ENCODE measurements at regions not wholly inside any gene's neighbourhood (a gene's known extent, or its start where the extent isn't known, plus 50 kb on each side); places are given as distances from the start of the nearest gene placed in this dataset.

GRCh38 chr5:44603496-44604272, 205.1 kb upstream of the MRPS30 start:
- Histone ChIP-seq H3K4me2 (ENCODE audit: low read length) (no peak overlapping the region), H2AFZ (ENCODE audit: low read length) (no peak overlapping the region), H3K27me3 (ENCODE audit: low read length) (peaks cover 19% of the 10 kb centered on the region; the same call in 1 of the 2 replicates), H3K9me3 (ENCODE audit: low read length) (no peaks in the 10 kb centered on the region), H3K36me3 (ENCODE audit: low read depth, low read length) (no peaks in the 10 kb centered on the region), H3K9ac (ENCODE audit: low read length) (no peak overlapping the region), H3K9me2 (replicated peaks; ENCODE audit: low read length) (no peaks in the 10 kb centered on the region), H3K4me1 (ENCODE audit: insufficient read depth, low read length) (no peaks in the 10 kb centered on the region), H3K79me2 (ENCODE audit: low read length) (no peaks in the 10 kb centered on the region), H3K4me3 (ENCODE audit: low read length) (no peak overlapping the region), H3F3A (ENCODE audit: low read length, unreplicated experiment) (no peaks in the 10 kb centered on the region), H4K20me1 (ENCODE audit: low read length) (no peaks in the 10 kb centered on the region), H3K27ac (ENCODE audit: low read length) (no peak overlapping the region)
- ATAC-seq (no peak), DNase-seq (peak; percentile 13)
- ChIA-PET POLR2A (ENCODE audit: unreplicated experiment) (no interaction called here), CTCF (no interaction called here)
- intact Hi-C loops (cut with micrococcal nuclease), result no loop called here
- BruUV-seq (replicated peaks), result no TSS peak
- TF ChIP-seq, protein P1, sequence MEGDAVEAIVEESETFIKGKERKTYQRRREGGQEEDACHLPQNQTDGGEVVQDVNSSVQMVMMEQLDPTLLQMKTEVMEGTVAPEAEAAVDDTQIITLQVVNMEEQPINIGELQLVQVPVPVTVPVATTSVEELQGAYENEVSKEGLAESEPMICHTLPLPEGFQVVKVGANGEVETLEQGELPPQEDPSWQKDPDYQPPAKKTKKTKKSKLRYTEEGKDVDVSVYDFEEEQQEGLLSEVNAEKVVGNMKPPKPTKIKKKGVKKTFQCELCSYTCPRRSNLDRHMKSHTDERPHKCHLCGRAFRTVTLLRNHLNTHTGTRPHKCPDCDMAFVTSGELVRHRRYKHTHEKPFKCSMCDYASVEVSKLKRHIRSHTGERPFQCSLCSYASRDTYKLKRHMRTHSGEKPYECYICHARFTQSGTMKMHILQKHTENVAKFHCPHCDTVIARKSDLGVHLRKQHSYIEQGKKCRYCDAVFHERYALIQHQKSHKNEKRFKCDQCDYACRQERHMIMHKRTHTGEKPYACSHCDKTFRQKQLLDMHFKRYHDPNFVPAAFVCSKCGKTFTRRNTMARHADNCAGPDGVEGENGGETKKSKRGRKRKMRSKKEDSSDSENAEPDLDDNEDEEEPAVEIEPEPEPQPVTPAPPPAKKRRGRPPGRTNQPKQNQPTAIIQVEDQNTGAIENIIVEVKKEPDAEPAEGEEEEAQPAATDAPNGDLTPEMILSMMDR (conservative IDR thresholded peaks at IDR 0.05; ENCODE audit: low read depth, low read length), result peak; percentile 29; the same call in 1 of the 2 replicates
- TF ChIP-seq EZH2phosphoT487 (IDR thresholded peaks at IDR 0.05; ENCODE audit: borderline replicate concordance, low read length), result no peak

GRCh38 chr5:44574678-44575077, 185.5 kb upstream of the FGF10 start:
- H3K27me3 ChIP-seq (ENCODE audit: low read length), result no peaks in the 10 kb centered on the region
- H3K36me3 ChIP-seq (ENCODE audit: low read depth, low read length), result no peaks in the 10 kb centered on the region
- no peak overlapping the region for H2AFZ ChIP-seq (ENCODE audit: low read length)
- H3K9ac ChIP-seq (ENCODE audit: low read length), result no peak overlapping the region
- no TSS peak for BruUV-seq (replicated peaks)
- no peak overlapping the region for H3K4me3 ChIP-seq (ENCODE audit: low read length)
- CTCF ChIA-PET, result no interaction called here
- no peaks in the 10 kb centered on the region for H3K4me1 ChIP-seq (ENCODE audit: insufficient read depth, low read length)
- H3F3A ChIP-seq (ENCODE audit: low read length, unreplicated experiment), result no peaks in the 10 kb centered on the region
- ATAC-seq (peak; percentile 13; the same call in 1 of the 2 replicates), DNase-seq (peak; percentile 3)
- intact Hi-C loops (cut with micrococcal nuclease), result no loop called here
- no peaks in the 10 kb centered on the region for H4K20me1 ChIP-seq (ENCODE audit: low read length)
- H3K79me2 ChIP-seq (ENCODE audit: low read length), result no peaks in the 10 kb centered on the region
- H3K9me2 ChIP-seq (replicated peaks; ENCODE audit: low read length), result no peaks in the 10 kb centered on the region
- POLR2A ChIA-PET (ENCODE audit: unreplicated experiment), result no interaction called here
- no peak overlapping the region for H3K4me2 ChIP-seq (ENCODE audit: low read length)
- no peak overlapping the region for H3K27ac ChIP-seq (ENCODE audit: low read length)
- H3K9me3 ChIP-seq (ENCODE audit: low read length), result no peaks in the 10 kb centered on the region
- TF ChIP-seq, protein P1 (conservative IDR thresholded peaks at IDR 0.05; ENCODE audit: low read depth, low read length), result no peak
- TF ChIP-seq EZH2 (IDR thresholded peaks at IDR 0.05; ENCODE audit: low read length, unreplicated experiment) (no peak), EZH2phosphoT487 (IDR thresholded peaks at IDR 0.05; ENCODE audit: borderline replicate concordance, low read length) (no peak)

DNA sequence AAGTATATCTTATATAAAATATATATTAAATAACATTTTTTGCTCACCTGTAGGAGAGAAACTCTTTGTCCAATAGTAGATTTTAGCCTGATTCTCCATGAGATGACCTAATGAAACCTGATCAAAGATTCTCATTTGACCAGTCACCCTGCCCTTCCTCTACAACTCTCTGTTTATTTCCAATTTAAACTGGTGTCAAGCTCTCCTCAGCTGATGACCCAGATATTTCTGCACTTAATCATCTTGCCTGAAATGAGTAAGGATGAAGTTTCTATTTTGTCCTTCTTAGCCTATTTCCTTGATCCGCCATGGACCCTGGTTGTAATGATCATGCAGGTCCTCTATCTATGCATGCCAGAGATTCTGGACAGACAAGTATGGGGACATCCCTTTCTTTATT, 179.3 kb upstream of the FGF10 start:
- H3K4me2 ChIP-seq (ENCODE audit: low read length), result no peak overlapping the region
- H3K79me2 ChIP-seq (ENCODE audit: low read length), result no peaks in the 10 kb centered on the region
- DNase-seq (no peak), ATAC-seq (no peak)
- CTCF ChIA-PET, result no interaction called here
- no peak overlapping the region for H2AFZ ChIP-seq (ENCODE audit: low read length)
- H4K20me1 ChIP-seq (ENCODE audit: low read length), result no peaks in the 10 kb centered on the region
- no peaks in the 10 kb centered on the region for H3K9me3 ChIP-seq (ENCODE audit: low read length)
- H3K27ac ChIP-seq (ENCODE audit: low read length), result no peak overlapping the region
- POLR2A ChIA-PET (ENCODE audit: unreplicated experiment), result no interaction called here
- H3K4me1 ChIP-seq (ENCODE audit: insufficient read depth, low read length), result no peaks in the 10 kb centered on the region
- no peak overlapping the region for H3K9ac ChIP-seq (ENCODE audit: low read length)
- no TSS peak for BruUV-seq (replicated peaks)
- no peak overlapping the region for H3K4me3 ChIP-seq (ENCODE audit: low read length)
- H3K27me3 ChIP-seq (ENCODE audit: low read length), result no peaks in the 10 kb centered on the region
- intact Hi-C loops (cut with micrococcal nuclease), result no loop called here
- TF ChIP-seq EZH2phosphoT487 (IDR thresholded peaks at IDR 0.05; ENCODE audit: borderline replicate concordance, low read length), result no peak
- TF ChIP-seq EZH2 (IDR thresholded peaks at IDR 0.05; ENCODE audit: low read length, unreplicated experiment), result no peak
- TF ChIP-seq, protein P1 (conservative IDR thresholded peaks at IDR 0.05; ENCODE audit: low read depth, low read length), result no peak
- H3K9me2 ChIP-seq (replicated peaks; ENCODE audit: low read length), result no peaks in the 10 kb centered on the region
- no peaks in the 10 kb centered on the region for H3F3A ChIP-seq (ENCODE audit: low read length, unreplicated experiment)
- no peaks in the 10 kb centered on the region for H3K36me3 ChIP-seq (ENCODE audit: low read depth, low read length)
